ENCODE measurements at regions not wholly inside any gene's neighbourhood (a gene's known extent, or its start where the extent isn't known, plus 50 kb on each side); places are given as distances from the start of the nearest gene placed in this dataset.

DNA sequence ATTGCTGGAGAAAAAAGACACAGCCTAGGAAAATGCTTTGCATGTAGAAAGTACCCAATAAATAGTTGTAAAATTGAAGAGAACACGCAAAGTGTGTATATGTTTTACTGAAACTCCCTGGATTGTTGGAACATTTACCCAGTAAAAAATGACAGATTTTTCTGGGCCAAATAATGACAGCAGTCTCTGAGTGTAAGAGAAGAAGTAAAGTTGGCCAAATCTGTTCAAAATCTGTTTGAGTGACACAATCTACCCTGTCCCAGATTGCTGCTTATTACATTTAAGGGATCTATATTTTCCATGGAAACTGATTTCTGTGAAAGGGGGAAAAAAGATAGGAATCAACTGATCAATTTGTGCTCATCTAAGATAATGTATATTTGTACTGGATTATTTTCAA lies 267.9 kb downstream of the TUSC7 start:
- TF ChIP-seq CREB5 (CRISPR knock-in tag; IDR thresholded peaks at IDR 0.05; ENCODE audit: low read depth) (no peak), POU6F1 (CRISPR knock-in tag; IDR thresholded peaks at IDR 0.05; ENCODE audit: borderline replicate concordance, low read depth) (no peak)
- ATAC-seq = no peak

DNA sequence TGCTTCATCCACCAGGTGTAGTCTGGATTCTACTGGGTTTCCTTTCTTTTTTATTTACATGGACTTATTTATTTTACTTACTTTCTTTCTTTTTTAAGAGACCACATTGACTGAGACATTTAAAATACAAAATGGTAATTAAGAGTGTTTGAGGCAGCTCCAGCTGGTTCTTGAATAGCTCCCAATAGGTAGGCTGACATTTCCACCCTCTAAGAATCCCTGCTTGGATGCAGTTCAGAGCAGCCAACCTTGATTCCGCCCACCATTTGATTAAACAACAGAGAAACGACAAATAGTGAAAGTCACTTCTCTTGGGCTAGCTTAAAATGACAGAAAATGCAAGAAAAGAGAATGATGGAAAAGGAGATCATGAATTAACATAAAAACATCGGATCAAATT lies 270.5 kb downstream of the TUSC7 start:
- ATAC-seq = no peak
- no peak for TF ChIP-seq ZNF565 (CRISPR knock-in tag; conservative IDR thresholded peaks at IDR 0.05; ENCODE audit: low read depth)
- no peak for TF ChIP-seq PPARA (CRISPR knock-in tag; IDR thresholded peaks at IDR 0.05; ENCODE audit: borderline replicate concordance)
- TF ChIP-seq BACH2 (CRISPR knock-in tag; IDR thresholded peaks at IDR 0.05; ENCODE audit: borderline replicate concordance) = no peak
- no peak for TF ChIP-seq TSHZ2 (CRISPR knock-in tag; IDR thresholded peaks at IDR 0.05)
- TF ChIP-seq GLIS3 (CRISPR knock-in tag; IDR thresholded peaks at IDR 0.05) = no peak
- TF ChIP-seq ZFP30 (CRISPR knock-in tag; IDR thresholded peaks at IDR 0.05) = no peak
- TF ChIP-seq SNAI2 (CRISPR knock-in tag; IDR thresholded peaks at IDR 0.05) = no peak
- TF ChIP-seq POU6F1 (CRISPR knock-in tag; IDR thresholded peaks at IDR 0.05; ENCODE audit: borderline replicate concordance, low read depth) = no peak
- TF ChIP-seq ISL1 (CRISPR knock-in tag; IDR thresholded peaks at IDR 0.05) = no peak
- no peak for TF ChIP-seq OSR1 (CRISPR knock-in tag; IDR thresholded peaks at IDR 0.05)
- no peak for TF ChIP-seq ZFP3 (CRISPR knock-in tag; IDR thresholded peaks at IDR 0.05)
- no peak for TF ChIP-seq ARNTL (CRISPR knock-in tag; IDR thresholded peaks at IDR 0.05; ENCODE audit: borderline replicate concordance, low read depth)
- TF ChIP-seq ESRRG (CRISPR knock-in tag; IDR thresholded peaks at IDR 0.05) = no peak
- TF ChIP-seq TOX (CRISPR knock-in tag; IDR thresholded peaks at IDR 0.05; ENCODE audit: borderline replicate concordance) = no peak
- TF ChIP-seq TCF4 (CRISPR knock-in tag; IDR thresholded peaks at IDR 0.05; ENCODE audit: borderline replicate concordance) = no peak
- TF ChIP-seq CREB5 (CRISPR knock-in tag; IDR thresholded peaks at IDR 0.05; ENCODE audit: low read depth) = no peak
- no peak for TF ChIP-seq ZC3H10 (CRISPR knock-in tag; IDR thresholded peaks at IDR 0.05)

DNA sequence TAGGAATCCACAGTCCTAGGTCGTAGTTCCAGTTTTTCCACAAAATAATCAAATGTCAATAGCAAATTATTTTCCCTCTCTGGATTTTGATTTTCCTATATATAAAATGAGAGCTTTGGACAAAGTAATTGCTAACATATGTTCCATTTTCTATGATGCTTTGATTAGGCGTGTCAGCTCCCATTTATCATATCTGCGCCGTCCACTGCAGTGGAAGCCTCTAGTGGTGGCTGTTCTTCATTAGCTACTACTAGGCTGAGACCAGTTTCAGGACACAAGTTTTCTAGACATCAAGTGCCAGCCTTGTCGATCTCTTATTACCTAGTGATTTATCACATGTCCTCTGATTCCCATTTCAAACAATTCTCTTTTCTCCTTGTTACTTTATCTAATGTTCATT lies 271.5 kb downstream of the TUSC7 start:
- ATAC-seq = peak; percentile 85
- no peak for TF ChIP-seq RARB (CRISPR knock-in tag; IDR thresholded peaks at IDR 0.05)
- TF ChIP-seq TCF4 (CRISPR knock-in tag; IDR thresholded peaks at IDR 0.05; ENCODE audit: borderline replicate concordance) = peak; percentile 22; the same call in 1 of the 2 replicates
- TF ChIP-seq ZNF70 (CRISPR knock-in tag; IDR thresholded peaks at IDR 0.05) = no peak
- TF ChIP-seq GLIS3 (CRISPR knock-in tag; IDR thresholded peaks at IDR 0.05) = no peak

GRCh38 chr3:116984301-116984700 lies 274.7 kb downstream of the TUSC7 start:
- no peak for ATAC-seq
- TF ChIP-seq ZFP30 (CRISPR knock-in tag; IDR thresholded peaks at IDR 0.05) (no peak), ESRRG (CRISPR knock-in tag; IDR thresholded peaks at IDR 0.05) (no peak), BACH2 (CRISPR knock-in tag; IDR thresholded peaks at IDR 0.05; ENCODE audit: borderline replicate concordance) (no peak), ZNF70 (CRISPR knock-in tag; IDR thresholded peaks at IDR 0.05) (no peak), POU6F1 (CRISPR knock-in tag; IDR thresholded peaks at IDR 0.05; ENCODE audit: borderline replicate concordance, low read depth) (no peak), ZFP3 (CRISPR knock-in tag; IDR thresholded peaks at IDR 0.05) (no peak), TSHZ2 (CRISPR knock-in tag; IDR thresholded peaks at IDR 0.05) (no peak), PATZ1 (CRISPR knock-in tag; IDR thresholded peaks at IDR 0.05; ENCODE audit: borderline replicate concordance) (no peak), ZC3H10 (CRISPR knock-in tag; IDR thresholded peaks at IDR 0.05) (no peak), SNAI2 (CRISPR knock-in tag; IDR thresholded peaks at IDR 0.05) (no peak)

All from SK-N-SH treated with all-trans-retinoic acid at 6 μM for 48 hours (cell line).